Erythroblast (primary cell): ENCODE measurements at regions not wholly inside any gene's neighbourhood (a gene's known extent, or its start where the extent isn't known, plus 50 kb on each side); places are given as distances from the start of the nearest gene placed in this dataset.

Experiments used
- GATA1 ChIP-seq: IDR thresholded peaks from 2 replicates; pipeline ENCODE4 v1.6.1; 2011; ENCODE audit warnings: low read depth, mild to moderate bottlenecking, control low read depth, low read length, moderate library complexity
- POLR2A ChIP-seq: IDR thresholded peaks from 2 replicates; pipeline ENCODE4 v1.6.1; 2011; ENCODE audit warnings: mild to moderate bottlenecking, low read length

- TF ChIP-seq POLR2A (no peak), GATA1 (no peak)
Observed at GRCh38 chr14:22476005-22476751, 112.8 kb downstream of the DAD1 start.
